Keratinocyte (primary cell): ENCODE measurements at regions not wholly inside any gene's neighbourhood (a gene's known extent, or its start where the extent isn't known, plus 50 kb on each side); places are given as distances from the start of the nearest gene placed in this dataset.

Source experiments
- EZH2 ChIP-seq: IDR thresholded peaks from one replicate; pipeline ENCODE4 v1.6.1; 2012; ENCODE audit warnings: inconsistent platforms, mild to moderate bottlenecking, low read length, moderate library complexity
- TF ChIP-seq, protein P1 (sequence below), 3 experiments: IDR thresholded peaks in 1 of 3; conservative IDR thresholded peaks in 1 of 3; optimal IDR thresholded peaks in 1 of 3; 2 replicates in 2 of 3; 3 replicates in 1 of 3; pipeline versions ENCODE3 to v1.5.1; 2011; ENCODE audit warnings: low read length in 3 of 3, mild to moderate bottlenecking in 3 of 3, moderate library complexity in 2 of 3, control low read depth in 1 of 3, inconsistent platforms in 1 of 3; ENCODE audit not compliant: insufficient read depth in 2 of 3; ENCODE audit errors: extremely low read depth in 1 of 3

DNA sequence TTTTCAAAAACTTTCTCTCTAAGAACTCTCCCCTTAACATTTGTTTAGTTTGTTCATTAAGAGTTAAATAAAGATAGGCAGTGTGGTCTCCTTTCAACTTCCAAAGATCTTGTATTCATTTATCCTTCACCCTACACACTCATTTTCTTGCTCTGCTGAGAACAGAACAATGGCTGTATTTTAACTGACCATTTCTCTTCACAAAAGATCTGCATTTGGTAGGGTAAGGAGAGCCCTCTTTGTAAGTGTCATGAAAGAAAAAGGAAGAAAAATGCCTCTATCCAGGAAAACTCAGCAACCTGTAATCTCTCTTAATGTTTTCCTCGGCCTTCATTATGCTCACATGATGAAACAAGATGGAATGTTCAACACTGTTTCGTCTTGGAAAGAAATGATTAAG lies 193.7 kb upstream of the TLE4 start:
- TF ChIP-seq, protein P1, sequence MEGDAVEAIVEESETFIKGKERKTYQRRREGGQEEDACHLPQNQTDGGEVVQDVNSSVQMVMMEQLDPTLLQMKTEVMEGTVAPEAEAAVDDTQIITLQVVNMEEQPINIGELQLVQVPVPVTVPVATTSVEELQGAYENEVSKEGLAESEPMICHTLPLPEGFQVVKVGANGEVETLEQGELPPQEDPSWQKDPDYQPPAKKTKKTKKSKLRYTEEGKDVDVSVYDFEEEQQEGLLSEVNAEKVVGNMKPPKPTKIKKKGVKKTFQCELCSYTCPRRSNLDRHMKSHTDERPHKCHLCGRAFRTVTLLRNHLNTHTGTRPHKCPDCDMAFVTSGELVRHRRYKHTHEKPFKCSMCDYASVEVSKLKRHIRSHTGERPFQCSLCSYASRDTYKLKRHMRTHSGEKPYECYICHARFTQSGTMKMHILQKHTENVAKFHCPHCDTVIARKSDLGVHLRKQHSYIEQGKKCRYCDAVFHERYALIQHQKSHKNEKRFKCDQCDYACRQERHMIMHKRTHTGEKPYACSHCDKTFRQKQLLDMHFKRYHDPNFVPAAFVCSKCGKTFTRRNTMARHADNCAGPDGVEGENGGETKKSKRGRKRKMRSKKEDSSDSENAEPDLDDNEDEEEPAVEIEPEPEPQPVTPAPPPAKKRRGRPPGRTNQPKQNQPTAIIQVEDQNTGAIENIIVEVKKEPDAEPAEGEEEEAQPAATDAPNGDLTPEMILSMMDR (optimal IDR thresholded peaks at IDR 0.05 in 1 of 3, IDR thresholded peaks at IDR 0.05 in 1 of 3, conservative IDR thresholded peaks at IDR 0.05 in 1 of 3; ENCODE audit: extremely low read depth in 1 of 3, insufficient read depth in 2 of 3, low read length in 3 of 3), result no peak
- TF ChIP-seq EZH2, result no peak
